Esophagus muscularis mucosa (tissue), 3 donors: ENCODE measurements at regions not wholly inside any gene's neighbourhood (a gene's known extent, or its start where the extent isn't known, plus 50 kb on each side); places are given as distances from the start of the nearest gene placed in this dataset.

Source experiments
- CTCF ChIP-seq, 3 experiments: fragments of 200-600 bp in 2 of 3; fragments of 450-650 bp in 1 of 3; sonication (generic) in 2 of 3; IDR thresholded peaks; one replicate each; pipeline ENCODE4 v1.5.1; 2017 to 2019; ENCODE audit warnings: antibody characterized with exemption in 3 of 3, mild to moderate bottlenecking in 2 of 3, moderate library complexity in 1 of 3
- POLR2AphosphoS5 ChIP-seq, 2 donors: sonication (generic); formaldehyde crosslinking; IDR thresholded peaks; one replicate each; pipeline ENCODE4 v1.6.1; 2017; ENCODE audit warnings: antibody characterized with exemption in 2 of 2

GRCh38 chr9:12876872-12877271 is 102.1 kb downstream of the LURAP1L start:
- no peak for TF ChIP-seq CTCF (IDR thresholded peaks at IDR 0.05)
- no peak for TF ChIP-seq POLR2AphosphoS5 (IDR thresholded peaks at IDR 0.05)
